PC-9 (cell line): ENCODE measurements at regions not wholly inside any gene's neighbourhood (a gene's known extent, or its start where the extent isn't known, plus 50 kb on each side); places are given as distances from the start of the nearest gene placed in this dataset.

Source experiments
- CTCF ChIP-seq: fragments of 200-600 bp; sonication (generic); conservative IDR thresholded peaks from 2 replicates; pipeline ENCODE4 v1.6.1; 2017; ENCODE audit warnings: mixed run types, antibody characterized with exemption, mild to moderate bottlenecking, moderate library complexity
- EZH2 ChIP-seq: fragments of 200-600 bp; sonication (generic); IDR thresholded peaks from 2 replicates; pipeline ENCODE4 v1.8.0; 2017; ENCODE audit warnings: antibody characterized with exemption, low read depth

GRCh38 chr22:48984639-48985038 is 843.0 kb downstream of the BRD1 start:
- TF ChIP-seq EZH2 (no peak), CTCF (no peak)
